GM19452 (cell line): ENCODE measurements at regions not wholly inside any gene's neighbourhood (a gene's known extent, or its start where the extent isn't known, plus 50 kb on each side); places are given as distances from the start of the nearest gene placed in this dataset.

Source experiments
- ATAC-seq: cut with Tn5 transposase; IDR thresholded peaks from one replicate; pipeline ENCODE4 v1.9.1; 2021; ENCODE audit not compliant: unreplicated experiment

GRCh38 chr6:146902846-146903245, 301.4 kb upstream of the STXBP5 start:
- ATAC-seq = no peak

DNA sequence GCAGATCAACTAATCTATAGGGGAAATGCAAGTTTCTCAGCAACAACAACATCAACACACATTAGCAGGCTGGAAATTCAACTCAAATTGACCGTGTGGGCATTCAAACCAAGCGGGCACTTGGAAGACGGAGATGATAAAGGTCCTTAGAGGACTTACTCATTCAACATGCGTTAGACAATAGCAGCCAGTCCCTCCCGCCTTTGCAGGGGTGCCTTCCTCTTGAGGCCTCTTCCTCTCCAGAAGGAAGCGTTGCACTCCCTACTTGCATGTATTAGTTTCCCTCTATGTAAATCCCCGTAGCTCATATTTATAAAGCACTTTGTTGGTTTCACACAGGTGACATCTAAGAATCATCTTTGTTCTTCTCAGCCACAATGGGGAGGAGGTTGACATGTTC, 300.8 kb upstream of the STXBP5 start:
- ATAC-seq = no peak

DNA sequence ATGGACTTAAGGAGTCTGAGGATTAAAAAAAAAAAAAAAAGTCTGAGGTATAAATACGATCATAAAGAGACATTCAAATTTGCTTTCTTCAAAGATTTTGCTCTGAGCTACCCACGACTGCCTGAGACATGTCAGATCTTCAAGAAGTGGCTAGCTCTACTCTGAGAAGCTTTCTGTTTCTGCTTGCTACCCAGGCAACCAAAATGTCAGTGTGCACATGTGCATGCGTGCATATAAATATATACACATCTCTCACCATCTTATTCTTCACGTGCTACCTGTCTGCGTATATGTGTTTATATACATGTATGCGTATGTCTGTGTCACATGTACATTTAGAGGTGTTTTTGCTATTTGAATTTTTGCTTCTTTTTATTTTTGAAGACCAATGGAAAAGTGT, 299.6 kb upstream of the STXBP5 start:
- no peak for ATAC-seq

- no peak for ATAC-seq
Observed at GRCh38 chr6:146905181-146905704, 299.0 kb upstream of the STXBP5 start.

GRCh38 chr6:146908786-146909185, 295.4 kb upstream of the STXBP5 start:
- no peak for ATAC-seq

DNA sequence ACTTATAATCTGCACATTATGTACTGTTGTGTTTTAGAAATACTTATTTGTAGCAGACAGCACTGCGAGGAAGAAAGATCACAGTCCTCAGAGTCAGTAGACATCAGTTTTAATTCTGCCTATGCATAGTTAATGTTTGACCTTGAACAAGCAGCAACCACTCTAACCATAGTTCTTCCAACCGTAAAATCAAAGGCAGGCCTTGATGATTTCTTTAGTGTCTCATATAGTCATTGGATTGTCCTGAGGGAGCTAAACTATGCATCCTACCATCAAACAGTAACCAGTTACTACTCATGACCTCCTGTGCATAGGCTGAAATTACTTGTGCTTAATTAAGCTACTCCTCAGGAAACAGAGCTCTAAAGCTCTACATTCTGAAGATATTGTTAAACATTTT, 294.8 kb upstream of the STXBP5 start:
- ATAC-seq = no peak

GRCh38 chr6:146909886-146910285, 294.3 kb upstream of the STXBP5 start:
- ATAC-seq = no peak

GRCh38 chr6:146910611-146911010, 293.6 kb upstream of the STXBP5 start:
- ATAC-seq = no peak

DNA sequence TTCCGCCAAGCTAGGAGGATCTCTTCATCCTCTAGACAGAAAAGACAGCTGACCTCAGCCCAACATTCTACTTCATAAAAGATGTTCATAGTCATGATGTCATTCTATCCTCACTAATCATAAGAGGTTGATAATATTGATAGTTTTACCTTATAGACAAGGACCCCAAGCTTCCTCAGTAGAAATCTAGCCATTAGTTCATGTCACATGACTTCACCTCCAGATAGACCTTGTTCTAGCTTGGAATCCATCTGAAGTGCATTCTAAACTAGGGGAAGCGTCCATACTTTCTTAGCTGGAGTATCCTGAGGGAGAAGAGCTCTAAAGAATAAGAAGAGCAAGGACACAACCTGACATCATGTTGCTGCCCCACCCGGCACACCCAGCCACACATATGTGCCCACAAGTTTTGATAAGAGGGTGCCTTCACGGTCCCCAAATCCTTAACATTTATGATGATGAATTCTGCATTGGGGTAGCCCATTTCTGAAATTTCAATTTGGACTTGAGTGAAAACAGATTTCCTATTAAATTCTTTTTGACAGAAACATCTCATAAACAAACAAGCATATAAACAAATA, 292.5 kb upstream of the STXBP5 start:
- no peak for ATAC-seq

DNA sequence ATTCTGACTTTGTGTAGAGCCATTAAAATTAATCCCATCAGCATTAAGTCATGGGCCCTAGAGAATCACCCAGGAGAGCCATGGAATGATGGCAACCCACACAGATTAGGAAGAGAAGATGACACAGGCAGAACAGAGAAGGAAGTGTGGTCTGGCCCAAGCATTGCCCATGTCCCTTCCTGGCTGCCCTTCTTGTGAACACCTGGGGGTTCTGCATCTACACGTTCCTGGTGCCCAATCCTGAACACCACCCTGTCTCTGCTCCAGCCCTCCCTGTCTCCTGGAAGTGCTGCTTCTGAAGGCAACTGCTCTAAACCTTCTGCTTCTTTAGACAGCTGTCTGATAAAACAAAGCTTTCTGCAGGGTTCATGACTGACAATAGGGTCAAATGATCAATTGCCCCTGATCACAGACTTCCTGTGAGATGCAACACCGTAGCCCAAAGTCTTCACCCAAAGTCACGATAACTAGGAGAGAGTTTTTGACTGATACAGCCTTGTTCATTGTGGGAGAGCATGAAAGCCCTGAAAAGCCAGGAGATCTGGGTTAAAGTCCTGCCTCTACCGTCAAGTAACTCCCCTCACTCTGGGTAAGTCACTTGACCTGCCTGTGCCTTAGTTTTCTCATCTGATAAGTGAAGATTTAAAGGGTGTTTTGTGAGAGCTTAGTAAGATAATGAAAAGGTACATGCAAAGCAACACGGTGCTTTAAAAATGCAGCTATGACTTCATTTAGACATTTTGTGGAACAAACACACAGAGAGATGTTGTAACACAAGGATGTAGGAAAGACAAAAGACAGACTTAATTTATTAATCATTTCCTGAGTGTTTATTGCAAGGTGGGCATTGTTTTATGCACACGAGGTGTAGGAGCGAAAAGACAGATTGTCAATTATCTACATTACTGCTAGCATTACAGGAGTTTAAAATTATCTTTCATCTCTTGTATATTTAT, 291.2 kb upstream of the STXBP5 start:
- ATAC-seq = no peak

- no peak for ATAC-seq
Observed at GRCh38 chr6:146913842-146914488, 290.3 kb upstream of the STXBP5 start.

DNA sequence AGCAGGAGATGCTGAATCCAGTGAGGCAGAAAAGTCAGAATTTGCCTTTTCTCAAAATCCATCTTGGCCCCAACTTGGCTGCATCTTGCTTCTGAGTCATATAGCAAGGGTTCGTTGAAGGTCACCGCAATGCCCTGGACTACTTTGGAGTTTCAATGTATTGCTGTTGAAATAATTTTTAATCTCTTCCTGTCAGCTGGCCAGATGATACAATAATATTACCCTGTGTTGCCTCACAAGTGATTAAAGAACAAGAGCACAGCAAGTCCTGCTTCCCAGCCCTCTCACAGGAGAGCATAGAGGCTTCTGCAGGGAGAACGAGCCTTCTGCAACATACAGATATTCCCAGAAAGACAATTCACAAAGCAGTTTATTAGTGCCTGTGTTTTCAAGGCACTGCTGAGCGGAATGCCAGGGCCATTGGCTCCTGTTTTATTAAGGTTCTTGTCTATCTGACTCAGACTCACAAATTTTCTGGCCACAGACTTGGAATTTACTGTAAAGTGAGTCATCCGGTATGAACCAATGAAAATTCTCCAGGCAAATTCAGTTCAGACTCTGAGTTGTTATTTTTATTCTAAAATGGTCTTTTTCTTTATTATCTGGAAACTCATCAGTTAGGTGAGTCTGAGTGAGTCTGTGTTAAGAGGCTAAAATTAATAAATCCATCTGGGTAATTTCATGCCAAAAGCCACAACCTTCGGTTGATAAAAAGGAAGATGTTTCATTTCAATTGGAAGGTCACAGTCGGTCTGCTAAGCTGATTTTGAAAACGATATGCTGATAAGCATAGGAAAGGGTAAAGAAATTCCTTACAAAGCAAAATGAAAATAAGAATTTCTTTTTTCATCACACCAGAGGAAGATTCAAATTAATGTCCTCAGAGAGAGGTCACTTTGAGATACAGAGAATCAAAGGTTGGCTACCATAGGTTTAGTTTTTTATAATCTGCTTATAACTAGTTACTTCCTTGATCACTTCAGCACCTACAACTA, 289.4 kb upstream of the STXBP5 start:
- no peak for ATAC-seq

- no peak for ATAC-seq
Observed at GRCh38 chr6:146915671-146916127, 288.5 kb upstream of the STXBP5 start.

DNA sequence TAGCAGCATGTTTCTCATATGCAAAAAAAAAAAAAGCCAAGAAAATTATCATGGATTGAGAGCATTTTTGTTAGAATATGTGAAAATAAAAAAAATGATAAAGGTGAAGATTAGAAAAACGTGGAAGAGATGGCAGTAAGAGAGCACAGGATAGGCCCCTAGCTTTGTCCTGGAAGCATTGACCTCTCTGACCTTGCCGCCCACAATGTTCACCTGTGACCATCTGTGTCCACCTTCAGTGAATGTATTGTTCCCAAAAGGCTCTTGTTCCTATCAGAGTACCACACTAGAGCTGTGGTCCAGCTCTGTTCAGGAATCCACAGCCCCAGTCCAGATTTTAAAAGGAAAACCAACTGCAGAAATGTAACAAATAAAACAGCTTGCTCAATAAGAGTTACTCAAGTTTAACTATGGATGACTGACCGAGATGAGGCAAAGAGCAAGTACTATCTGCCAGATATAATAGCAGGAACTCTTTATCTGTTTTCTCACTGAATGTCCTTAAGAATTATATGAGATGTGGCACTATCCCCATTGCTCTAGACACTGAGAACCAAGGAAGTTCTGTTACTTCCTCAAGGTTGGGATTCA, 287.7 kb upstream of the STXBP5 start:
- no peak for ATAC-seq

DNA sequence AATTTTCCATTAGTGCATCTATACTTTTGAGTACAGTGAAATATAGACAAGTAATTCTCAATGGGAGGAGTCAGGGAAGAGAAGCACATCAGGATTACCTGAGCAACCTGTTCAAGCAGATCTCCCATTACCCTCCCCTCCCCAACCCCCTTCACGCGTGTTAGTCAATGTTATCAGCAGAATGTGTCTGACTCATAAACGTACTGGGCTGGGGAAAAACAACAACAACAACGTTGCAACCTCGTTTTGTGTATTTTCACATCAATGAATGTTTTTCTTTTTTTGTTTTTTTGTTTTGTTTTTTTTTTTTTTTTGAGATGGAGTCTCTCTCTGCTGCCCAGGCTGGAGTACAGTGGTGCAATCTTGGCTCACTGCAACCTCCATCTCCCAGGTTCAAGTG, 287.0 kb upstream of the STXBP5 start:
- ATAC-seq = no peak

- no peak for ATAC-seq
Observed at GRCh38 chr6:146917979-146918378, 286.2 kb upstream of the STXBP5 start.

DNA sequence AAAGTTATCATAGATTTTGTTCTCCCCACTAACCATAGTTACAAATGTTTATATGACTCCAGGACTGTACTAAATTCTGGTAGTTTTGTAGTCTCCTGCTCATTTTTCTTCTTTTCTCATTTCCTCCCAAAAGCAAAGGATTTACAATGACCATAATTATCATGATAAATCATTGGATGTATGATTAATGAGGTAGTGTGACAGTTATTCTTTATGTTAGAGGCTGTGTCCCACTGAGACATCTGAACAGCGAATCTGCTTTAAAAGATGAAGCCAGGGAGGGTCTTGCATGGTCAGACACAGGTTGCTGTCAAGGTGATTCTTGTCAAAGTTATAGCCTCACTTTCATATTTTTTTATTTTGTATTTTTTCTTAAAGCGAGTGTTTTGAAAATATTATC, 285.2 kb upstream of the STXBP5 start:
- ATAC-seq = no peak

DNA sequence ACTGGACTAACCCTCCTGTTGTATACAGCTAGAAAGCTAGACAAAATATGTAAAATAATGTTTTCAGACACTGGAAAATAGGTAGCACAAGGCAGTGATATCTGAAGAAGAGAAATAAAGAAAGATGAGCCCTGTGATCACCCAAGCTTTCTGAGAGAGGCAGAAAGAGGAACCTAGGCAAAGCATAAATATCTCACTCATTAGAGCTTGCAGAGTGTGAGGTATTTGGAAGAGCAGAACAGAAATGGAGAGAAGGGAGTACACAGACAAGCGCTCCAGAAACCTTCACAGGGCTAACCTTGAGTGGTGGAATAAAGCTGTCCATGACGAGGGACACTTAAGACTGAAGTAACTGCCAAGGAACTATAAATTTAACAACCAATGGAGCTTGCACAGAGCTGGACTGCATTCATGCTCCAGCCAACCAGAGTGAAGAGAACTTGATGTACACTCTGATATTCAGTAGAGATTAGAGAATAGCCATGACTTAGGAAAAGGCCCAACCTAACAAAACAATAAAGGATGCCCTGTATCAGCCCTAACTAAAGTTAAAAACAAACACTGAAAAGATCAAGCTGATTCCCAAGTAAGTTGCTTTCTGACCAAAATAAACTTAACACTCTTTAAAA, 280.9 kb upstream of the STXBP5 start:
- no peak for ATAC-seq

GRCh38 chr6:146925846-146926245, 278.4 kb upstream of the STXBP5 start:
- ATAC-seq = no peak

GRCh38 chr6:146928503-146928902, 275.7 kb upstream of the STXBP5 start:
- ATAC-seq = no peak
